SKM-1 (cell line): ENCODE measurements at regions not wholly inside any gene's neighbourhood (a gene's known extent, or its start where the extent isn't known, plus 50 kb on each side); places are given as distances from the start of the nearest gene placed in this dataset.
"Not testable (repeated sequence)": the region's sequence is repeated elsewhere in the genome, so short reads cannot be mapped to it uniquely, and the experiment has no call there.

ENCODE experiments used
- DNase-seq: peaks from one replicate; lab custom pipeline; 2025; ENCODE audit not compliant: unreplicated experiment; lab: John Stamatoyannopoulos, UW

GRCh38 chr6:40162074-40162473 is 227.8 kb upstream of the MOCS1 start:
- DNase-seq = no peak

GRCh38 chr6:40160826-40161225 is 226.6 kb upstream of the MOCS1 start:
- no peak for DNase-seq

- no peak for DNase-seq
These were observed 225.6 kb upstream of the MOCS1 start for GRCh38 chr6:40159865-40160264.

GRCh38 chr6:40152701-40153436 is 218.6 kb upstream of the MOCS1 start:
- no peak for DNase-seq

GRCh38 chr6:40152196-40152595 is 217.9 kb upstream of the MOCS1 start:
- no peak for DNase-seq

- DNase-seq = peak; percentile 36
These were observed 214.8 kb upstream of the MOCS1 start for GRCh38 chr6:40148882-40149573.

GRCh38 chr6:40146902-40147301 is 212.6 kb upstream of the MOCS1 start:
- no peak for DNase-seq

GRCh38 chr6:40139447-40139846 is 205.2 kb upstream of the MOCS1 start:
- no peak for DNase-seq

- no peak for DNase-seq
These were observed 204.0 kb upstream of the MOCS1 start for GRCh38 chr6:40138273-40138720.

GRCh38 chr6:40135491-40136072 is 201.3 kb upstream of the MOCS1 start:
- no peak for DNase-seq

GRCh38 chr6:40133981-40134380 is 199.7 kb upstream of the MOCS1 start:
- DNase-seq = not testable (repeated sequence)

- no peak for DNase-seq
These were observed 197.4 kb upstream of the MOCS1 start for GRCh38 chr6:40131675-40132074.

- DNase-seq = no peak
These were observed 193.9 kb upstream of the MOCS1 start for GRCh38 chr6:40128127-40128526.

GRCh38 chr6:40125680-40126394 is 191.6 kb upstream of the MOCS1 start:
- DNase-seq = no peak

GRCh38 chr6:40124924-40125323 is 190.7 kb upstream of the MOCS1 start:
- DNase-seq = no peak

- no peak for DNase-seq
These were observed 182.6 kb upstream of the MOCS1 start for GRCh38 chr6:40116832-40117231.

GRCh38 chr6:40112350-40112749 is 178.1 kb upstream of the MOCS1 start:
- no peak for DNase-seq

GRCh38 chr6:40108736-40109135 is 174.5 kb upstream of the MOCS1 start:
- no peak for DNase-seq

- no peak for DNase-seq
These were observed 172.6 kb upstream of the MOCS1 start for GRCh38 chr6:40106840-40107239.

GRCh38 chr6:40098774-40099173 is 164.5 kb upstream of the MOCS1 start:
- no peak for DNase-seq

GRCh38 chr6:40097590-40097989 is 163.3 kb upstream of the MOCS1 start:
- DNase-seq = no peak
